GM13976 (cell line): ENCODE measurements at regions not wholly inside any gene's neighbourhood (a gene's known extent, or its start where the extent isn't known, plus 50 kb on each side); places are given as distances from the start of the nearest gene placed in this dataset.

Experiments used
- DNase-seq: peaks from one replicate; pipeline ENCODE4 v3.0.0; 2012; ENCODE audit warnings: low spot score
- CTCF ChIP-seq: IDR thresholded peaks from 2 replicates; pipeline ENCODE4 v1.5.1; 2012; ENCODE audit warnings: borderline replicate concordance, mild to moderate bottlenecking; ENCODE audit not compliant: insufficient read depth; ENCODE audit errors: extremely low read depth, missing control alignments, control extremely low read depth
- in situ Hi-C: fragments of 300-500 bp; cut with MboI; formaldehyde crosslinking; loops from one replicate; pipeline ENCODE4 v1.12.0; 2022; ENCODE audit warnings: low sequenced_read_pairs, mixed read lengths, inconsistent platforms; ENCODE audit not compliant: unreplicated experiment

GRCh38 chr1:59089922-59090457, 206.9 kb upstream of the FGGY start:
- in situ Hi-C loops: no loop called here
- TF ChIP-seq CTCF: no peak
- no peak for DNase-seq

- no peak for DNase-seq
- no peak for TF ChIP-seq CTCF
- in situ Hi-C loops: no loop called here
Measured at GRCh38 chr1:59092126-59092525, 204.8 kb upstream of the FGGY start.

- no peak for DNase-seq
- in situ Hi-C loops: no loop called here
- TF ChIP-seq CTCF: no peak
Measured at GRCh38 chr1:59094001-59094400, 202.9 kb upstream of the FGGY start.

- DNase-seq: no peak
- TF ChIP-seq CTCF: no peak
- in situ Hi-C loops: no loop called here
Measured at GRCh38 chr1:59096501-59096900, 200.4 kb upstream of the FGGY start.

DNA sequence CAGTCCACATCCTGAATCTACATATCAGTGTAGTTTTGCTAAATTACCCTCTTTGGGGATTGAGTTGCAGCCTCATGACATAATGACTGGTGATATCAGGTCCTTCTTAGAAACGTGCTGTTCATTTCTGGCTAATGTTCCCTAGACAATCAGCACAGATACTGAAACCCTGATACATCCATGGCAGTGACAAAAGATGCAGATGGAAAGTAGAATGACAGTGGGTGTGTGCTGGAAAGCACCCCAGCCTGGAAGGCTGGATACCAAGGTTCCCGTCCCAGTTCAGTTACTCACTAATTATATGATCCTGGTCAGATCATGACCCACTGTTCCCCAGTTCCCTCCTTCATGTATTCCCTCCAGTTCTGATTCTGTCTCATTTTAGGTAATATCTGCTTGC, 198.2 kb upstream of the FGGY start:
- in situ Hi-C loops: no loop called here
- no peak for TF ChIP-seq CTCF
- no peak for DNase-seq

DNA sequence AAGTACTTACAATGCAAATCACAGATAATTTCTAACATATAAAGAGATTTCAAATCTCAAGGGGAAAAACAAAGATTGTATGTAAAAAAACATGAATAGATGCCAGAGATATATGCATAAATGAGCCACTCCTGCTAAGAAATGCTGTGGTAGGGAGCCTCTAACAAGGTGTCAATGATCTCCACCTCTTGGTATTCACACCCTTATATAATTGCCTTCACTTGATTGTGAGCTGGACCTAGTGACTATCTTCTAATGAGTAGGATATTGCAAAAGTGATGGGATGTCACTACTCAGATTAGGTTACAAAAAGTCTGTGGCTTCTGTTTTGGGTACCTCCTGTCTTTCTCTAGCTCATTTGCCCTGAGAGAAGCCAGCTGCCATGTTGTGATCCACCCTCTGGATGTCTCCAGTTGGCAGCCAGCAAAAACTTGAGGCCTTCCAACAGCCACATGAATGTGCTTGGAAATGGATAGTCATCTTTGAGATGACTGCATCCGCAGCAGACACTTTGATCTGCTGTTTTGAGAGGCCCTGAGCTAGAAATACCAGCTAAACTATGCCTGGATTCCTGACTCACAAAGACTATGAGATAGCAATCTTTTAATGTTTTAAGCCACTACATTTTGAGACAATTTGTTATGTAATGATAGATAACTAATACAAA, 196.1 kb upstream of the FGGY start:
- in situ Hi-C loops: no loop called here
- no peak for TF ChIP-seq CTCF
- no peak for DNase-seq

- in situ Hi-C loops: no loop called here
- no peak for TF ChIP-seq CTCF
- no peak for DNase-seq
Measured at GRCh38 chr1:59101518-59101917, 195.4 kb upstream of the FGGY start.
